NCI-H345 (cell line): ENCODE measurements at regions not wholly inside any gene's neighbourhood (a gene's known extent, or its start where the extent isn't known, plus 50 kb on each side); places are given as distances from the start of the nearest gene placed in this dataset.
"Not testable (repeated sequence)": the region's sequence is repeated elsewhere in the genome, so short reads cannot be mapped to it uniquely, and the experiment has no call there.

Experiments used
- DNase-seq: peaks from one replicate; lab custom pipeline; 2025; lab: John Stamatoyannopoulos, UW

DNA sequence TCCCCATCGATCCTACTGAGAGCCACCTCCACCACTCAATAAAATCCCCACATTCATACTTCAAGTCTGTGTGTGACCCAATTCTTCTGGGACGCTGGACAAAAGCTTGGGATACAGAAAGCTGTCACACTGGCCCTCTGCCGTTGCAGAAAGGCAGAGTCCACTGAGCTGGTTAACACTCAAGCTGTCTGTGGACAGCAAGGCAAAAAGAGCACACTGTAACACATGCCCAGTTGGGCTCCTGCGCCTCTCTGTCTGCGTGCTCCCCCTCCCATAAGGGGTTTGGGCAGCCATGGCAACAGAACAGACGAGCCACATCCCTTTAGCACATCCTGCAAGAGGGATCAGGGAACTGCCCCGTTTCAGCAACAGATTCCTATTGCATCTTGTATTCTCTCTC, 106.9 kb upstream of the RGPD4 start:
- no peak for DNase-seq

DNA sequence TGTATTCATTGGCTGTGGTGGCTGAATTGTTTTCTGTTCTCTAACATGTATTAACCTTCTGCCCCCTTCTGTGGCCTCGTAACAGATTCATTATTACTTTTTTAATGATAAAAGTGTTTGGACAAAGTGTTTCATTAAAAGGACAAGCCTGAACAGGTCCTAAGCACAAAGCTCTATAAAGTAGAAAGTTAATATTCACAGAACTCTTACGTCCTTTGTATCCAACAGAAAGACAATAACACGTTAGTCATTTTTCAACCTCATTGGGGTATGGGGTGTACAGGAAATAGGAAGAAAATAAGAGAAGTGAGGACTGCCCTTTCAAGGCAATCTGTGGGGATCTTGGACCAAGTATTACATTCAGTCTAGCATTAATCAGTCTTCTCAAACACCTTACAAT, 105.5 kb upstream of the RGPD4 start:
- no peak for DNase-seq

DNA sequence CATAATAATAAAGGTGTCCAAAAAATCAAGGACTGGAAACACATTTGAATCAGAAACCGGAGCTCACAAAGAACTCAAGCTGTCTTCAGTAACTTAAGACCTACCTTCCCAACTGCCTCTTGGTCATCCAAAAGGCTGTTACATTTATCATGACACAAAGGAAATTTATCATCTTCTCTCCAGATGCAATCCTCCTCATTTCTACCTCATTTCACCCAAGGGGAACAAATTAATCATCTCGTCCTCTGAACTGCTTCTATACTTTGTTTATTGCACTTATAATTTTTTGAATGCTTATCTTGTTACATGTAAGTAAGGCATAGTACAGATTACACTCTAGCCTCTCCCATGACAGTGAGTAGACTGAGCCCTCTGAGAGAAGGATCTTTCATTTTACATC, 105.1 kb upstream of the RGPD4 start:
- no peak for DNase-seq

DNA sequence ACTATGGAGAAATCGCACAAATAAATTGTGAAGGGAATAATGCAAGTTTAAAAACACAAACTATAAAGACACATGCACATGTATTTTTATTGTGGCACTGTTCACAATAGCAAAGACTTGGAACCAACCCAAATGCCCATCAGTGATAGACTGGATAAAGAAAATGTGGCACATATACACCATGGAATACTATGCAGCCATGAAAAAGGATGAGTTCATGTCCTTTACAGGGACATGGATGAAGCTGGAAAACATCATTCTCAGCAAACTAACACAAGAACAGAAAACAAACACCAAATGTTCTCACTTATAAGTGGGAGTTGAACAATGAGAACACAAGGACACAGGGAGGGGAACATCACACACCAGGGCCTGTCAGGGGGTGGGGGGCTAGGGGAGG, 100.9 kb upstream of the RGPD4 start:
- DNase-seq = not testable (repeated sequence)

DNA sequence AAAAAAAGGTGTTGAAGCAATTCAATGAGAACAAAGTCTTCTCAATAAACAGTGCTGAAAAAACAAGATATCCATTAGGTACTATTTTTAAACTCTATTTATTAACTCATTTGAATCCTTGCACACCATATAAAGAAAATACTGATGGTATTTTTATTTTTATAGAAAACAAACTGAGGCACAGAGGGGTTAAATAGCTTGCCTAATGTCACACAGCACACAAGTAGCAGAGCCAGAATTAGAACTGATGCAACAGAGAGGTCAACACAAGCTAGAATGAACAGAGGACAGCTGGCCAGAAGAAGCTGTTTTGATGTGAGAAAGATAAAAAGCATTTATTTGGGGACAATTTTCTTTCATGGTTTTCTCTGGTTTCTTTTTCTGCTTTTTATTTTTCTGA, 99.4 kb upstream of the RGPD4 start:
- no peak for DNase-seq

DNA sequence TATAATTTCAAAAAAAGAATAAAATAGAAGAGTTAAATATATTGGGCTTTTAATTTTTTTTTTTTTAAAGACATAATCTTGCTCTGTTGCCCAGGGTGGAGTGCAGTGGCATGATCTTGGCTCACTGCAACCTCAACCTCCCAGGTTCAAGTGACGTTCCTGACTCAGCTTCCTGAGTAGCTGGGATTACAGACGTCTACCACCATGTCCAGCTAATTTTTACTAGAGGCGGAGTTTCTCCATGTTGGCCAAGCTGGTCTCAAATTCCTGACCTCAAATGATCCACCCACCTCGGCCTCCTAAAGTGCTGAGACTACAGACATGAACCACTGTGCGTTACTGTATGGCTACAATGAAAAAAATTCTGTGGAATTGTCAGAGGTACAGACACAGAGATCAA, 98.1 kb upstream of the RGPD4 start:
- DNase-seq = no peak

DNA sequence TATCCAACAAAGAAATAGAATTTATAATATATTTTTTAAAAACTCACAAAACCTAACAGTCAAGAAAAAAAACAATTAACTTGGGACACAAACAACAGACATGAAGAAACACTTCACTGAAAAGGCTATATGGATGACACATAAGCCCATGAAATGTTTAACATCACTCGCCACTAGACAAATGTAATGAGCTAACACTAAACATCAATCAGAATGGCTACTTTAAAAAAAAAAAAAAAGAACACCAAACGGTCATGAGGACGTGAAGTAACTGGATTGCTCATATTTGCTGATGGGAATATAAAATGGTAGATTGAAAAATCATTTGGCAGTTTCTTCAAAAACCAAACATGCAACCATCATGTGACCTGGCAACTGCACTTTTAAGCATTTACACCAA, 97.3 kb upstream of the RGPD4 start:
- DNase-seq = no peak

DNA sequence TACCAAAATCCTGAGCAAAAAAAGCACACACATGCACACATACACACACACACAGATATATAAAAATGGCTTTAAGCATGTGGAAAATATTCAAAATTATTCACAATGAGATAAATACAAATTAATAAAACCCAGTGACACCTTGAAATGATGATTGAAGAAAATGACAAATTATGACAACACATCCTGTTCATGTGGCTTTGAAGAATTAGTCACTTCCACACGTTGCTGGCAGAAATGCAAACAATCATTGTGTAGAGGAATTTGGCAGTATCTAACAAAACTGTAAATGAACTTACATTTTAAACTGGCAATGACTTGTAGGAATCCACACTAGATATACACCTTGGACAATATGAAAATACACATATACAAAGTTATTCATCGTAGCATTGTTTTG, 95.8 kb upstream of the RGPD4 start:
- DNase-seq = no peak

DNA sequence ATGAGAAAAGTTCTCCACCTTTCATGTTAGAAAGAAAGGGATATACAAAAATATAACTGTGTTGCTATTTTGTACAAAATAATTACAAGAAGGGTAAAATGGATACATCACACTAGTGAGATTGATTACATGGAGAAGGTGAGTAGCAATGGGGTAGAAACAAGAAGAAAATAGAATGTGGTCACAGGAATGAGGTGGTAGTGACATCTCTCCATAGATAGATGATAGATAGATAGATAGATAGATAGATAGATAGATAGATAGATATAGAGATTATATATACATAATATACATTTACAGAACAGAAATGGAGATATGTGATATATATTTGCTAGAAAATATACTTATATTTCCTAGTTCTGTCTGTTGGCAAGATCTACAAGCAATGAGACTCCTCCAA, 95.3 kb upstream of the RGPD4 start:
- no peak for DNase-seq

DNA sequence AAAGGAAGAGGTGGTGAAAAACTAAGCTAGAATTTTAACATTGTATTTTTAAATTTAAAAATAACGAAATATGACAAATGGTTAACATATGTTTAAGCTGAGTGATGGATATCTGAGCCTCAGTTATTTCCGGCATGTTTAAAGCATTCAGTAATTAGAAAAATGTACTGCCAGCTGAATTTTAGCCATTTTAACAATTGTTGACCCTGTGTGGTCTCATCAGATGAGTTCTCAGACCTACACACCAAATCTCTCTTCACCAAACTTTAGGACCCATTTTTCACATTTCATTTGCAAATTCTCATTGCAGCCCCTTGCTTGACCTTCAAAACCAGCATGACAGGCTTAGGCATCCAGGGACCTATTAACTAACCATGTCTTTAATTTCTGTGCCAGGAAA, 91.5 kb upstream of the RGPD4 start:
- no peak for DNase-seq

DNA sequence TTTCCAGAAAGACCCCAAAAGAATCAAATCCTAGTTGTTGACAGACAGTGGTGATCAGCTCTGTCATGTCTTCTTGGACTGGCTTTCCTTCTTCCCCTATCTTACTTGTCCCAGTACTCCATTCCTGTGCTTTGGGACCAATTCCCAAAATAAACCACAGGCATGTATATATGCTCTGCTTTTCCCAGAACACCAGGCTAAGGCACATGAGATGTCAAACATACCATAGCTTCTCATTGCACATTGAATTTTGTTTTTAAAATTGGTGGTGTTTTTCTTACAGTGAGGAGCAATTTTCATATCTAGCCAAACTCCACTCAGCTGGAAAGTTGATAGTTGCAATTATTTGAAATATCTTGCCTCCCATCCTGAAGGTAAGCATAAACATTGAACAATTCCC, 88.9 kb upstream of the RGPD4 start:
- DNase-seq = no peak

DNA sequence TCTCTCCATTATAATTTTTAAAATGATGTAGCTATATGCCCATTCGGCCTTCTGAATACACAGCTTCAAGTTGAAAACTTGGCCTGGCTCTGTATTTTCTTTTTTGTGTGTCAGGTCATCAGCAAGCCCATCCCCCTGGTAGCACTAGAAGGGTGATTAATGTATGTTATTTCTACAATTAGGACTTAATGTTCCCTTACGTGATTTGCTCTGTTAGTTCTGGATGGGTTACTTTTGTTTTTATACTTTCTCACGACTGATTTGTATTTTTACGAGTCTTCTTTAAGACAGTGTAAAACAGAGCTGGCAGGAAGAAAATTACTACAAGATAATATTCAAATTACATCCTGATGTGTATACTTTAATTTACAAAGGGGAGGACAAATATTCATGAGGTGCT, 88.4 kb upstream of the RGPD4 start:
- no peak for DNase-seq

DNA sequence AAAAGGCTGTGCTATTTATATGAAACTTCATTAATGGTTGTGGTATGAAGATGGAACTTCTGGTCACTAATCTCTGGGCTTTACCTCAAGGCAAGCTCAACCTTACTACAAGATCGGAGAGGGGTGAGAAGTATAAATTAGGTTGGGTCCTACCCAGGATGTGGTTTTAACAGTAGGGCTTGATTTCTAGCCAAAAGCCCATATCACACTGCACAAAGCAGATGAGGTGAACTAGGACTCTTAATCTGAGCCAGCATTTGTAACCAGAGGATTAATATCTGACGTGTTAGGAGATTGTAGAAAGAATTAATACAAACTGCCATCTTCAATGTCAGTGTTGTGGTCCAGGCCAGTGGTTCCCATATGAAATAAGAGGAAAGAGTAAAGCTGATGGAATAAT, 86.4 kb upstream of the RGPD4 start:
- no peak for DNase-seq

DNA sequence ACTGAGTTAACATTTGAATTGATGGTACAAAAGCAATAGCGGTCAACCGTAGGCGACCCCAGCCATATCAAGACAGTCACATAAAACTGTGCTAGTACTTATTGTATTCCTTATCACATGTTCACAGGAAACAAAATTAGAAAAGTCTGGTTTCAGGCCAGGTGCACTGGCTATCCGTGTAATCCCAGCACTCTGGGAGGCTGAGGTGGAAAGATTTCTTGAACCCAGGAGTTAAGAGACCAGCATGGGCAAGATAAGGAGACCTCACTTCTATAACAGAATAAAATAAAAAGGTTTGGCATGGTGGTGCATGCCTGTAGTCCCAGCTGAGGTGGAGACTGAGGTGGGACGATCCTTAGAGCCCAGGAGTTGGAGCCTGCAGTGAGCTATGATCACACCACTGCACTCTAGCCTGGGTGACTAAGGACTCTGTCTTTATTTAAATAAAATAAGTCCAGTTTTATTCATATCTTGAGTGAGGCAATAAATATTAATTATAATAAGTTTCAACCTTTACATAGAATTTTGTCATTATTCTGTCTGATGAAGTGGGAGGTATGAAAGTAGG, 84.1 kb upstream of the RGPD4 start:
- no peak for DNase-seq

DNA sequence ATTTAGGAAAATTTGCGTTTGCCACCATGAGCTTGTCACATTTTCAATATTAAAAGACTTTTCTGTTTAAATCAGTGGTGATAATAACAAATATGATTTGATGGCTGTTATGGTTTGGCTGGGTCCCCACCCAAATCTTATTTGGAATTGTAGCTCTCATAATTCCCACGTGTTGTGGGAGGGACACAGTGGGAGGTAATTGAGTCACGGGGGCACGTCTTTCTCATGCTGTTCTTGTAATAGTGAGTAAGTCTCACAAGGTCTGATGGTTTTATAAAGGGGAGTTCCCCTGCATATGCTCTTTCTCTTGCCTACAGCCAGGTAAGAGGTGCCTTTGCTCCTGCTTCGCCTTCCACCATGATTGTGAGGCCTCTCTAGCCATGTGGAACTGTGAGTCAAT, 83.4 kb upstream of the RGPD4 start:
- DNase-seq = no peak

DNA sequence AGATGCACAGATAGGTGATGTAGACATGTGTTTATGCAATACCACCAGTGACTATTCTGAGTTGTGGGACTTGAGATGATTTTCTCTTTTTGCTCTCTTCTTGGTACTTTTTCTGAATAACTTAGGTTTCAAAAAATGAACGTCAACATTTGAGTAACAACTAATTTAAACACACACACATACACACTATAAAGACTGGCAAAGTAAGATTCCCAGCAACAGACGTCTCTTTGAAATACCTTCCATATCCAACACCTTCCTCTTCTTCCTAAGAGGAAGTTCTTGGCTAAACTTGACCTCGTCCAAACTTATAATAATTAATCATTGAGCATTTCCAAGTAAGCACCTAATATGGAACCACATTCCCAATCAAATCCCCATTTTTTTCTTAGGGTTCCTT, 81.6 kb upstream of the RGPD4 start:
- DNase-seq = no peak

DNA sequence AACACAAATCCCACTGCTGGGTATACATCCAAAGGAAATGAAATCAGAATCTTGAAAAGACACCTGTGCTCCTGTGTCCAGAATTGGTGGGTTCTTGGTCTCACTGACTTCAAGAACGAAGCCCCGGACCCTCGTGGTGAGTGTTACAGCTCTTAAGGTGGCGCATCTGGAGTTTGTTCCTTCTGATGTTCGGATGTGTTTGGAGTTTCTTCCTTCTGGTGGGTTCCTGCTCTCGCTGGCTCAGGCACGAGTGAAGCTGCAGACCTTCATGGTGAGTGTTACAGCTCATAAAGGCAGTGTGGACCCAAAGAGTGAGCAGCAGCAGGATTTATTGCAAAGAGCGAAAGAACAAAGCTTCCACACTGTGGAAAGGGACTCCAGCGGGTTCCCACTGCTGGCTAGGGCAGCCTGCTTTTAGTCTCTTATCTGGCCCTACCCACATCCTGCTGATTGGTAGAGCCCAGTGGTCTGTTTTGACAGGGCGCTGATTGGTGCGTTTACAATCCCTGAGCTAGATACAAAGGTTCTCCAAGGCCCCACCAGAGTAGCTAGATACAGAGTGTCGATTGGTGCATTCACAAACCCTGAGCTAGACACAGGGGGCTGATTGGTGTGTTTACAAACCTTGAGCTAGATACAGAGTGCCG, 80.0 kb upstream of the RGPD4 start:
- not testable (repeated sequence) for DNase-seq

DNA sequence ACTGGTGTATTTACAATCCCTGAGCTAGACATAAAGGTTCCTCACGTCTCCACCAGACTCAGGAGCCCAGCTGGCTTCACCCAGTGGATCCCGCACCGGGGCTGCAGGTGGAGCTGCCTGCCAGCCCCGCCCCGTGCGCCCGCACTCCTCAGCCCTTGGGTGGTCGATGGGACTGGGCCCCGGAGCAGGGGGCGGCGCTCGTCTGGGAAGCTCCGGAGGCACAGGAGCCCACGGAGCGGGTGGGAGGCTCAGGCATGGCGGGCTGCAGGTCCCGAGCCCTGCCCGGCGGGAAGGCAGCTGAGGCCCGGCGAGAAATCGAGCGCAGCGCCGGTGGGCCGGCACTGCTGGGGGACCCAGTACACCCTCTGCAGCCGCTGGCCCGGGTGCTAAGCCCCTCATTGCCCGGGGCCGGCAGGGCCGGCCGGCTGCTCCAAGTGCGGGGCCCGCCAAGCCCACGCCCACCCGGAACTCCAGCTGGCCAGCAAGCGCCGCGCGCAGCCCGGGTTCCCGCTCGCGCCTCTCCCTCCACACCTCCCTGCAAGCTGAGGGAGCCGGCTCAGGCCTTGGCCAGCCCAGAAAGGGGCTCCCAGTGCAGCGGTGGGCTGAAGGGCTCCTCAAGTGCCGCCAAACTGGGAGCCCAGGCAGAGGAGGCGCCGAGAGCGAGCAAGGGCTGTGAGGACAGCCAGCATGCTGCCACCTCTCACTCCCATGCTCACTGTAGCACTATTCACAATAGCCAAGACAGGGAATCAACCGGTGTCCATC, 79.3 kb upstream of the RGPD4 start:
- not testable (repeated sequence) for DNase-seq

DNA sequence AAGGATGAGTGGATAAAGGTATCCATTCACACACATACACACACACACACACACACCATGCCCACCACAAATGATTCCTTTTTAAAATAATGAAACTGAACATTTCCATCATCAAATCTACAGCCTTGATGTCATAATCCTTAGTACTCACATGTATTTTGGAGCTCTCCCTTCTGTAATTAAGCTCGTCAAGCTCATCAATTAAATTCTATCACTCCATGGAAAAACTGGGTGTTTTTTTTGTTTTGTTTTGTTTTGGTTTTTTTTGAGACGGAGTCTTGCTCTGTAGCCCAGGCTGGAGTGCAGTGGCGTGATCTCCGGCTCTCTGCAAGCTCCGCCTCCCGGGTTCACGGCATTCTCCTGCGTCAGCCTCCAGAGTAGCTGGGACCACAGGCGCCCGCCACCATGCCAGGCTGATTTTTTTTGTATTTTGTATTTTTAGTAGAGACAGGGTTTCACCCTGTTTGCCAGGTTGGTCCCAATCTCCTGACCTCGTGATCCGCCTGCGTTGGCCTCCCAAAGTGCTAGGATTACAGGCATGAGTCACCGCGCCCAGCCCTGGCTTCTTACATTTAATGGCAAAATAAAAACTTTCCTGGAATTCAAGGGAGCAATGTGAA, 78.6 kb upstream of the RGPD4 start:
- DNase-seq = no peak

DNA sequence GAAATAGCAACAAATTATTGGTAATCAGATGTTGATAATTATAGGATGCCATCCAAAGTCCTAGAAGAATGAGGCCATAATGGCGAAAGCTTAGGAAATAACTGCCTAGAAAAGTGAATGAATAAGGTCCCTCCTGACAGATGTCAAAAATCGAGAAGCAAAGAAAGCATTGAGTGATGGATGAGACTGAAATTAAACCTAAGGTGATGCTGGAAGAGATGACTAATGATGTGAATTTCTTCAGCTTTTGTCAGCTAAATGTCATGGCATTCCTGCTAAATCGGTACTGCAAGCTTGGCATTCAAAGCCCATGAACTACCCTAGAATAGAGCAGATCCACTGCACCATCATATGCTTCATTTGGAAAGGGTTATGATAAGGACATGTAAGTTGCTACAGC, 74.8 kb upstream of the RGPD4 start:
- DNase-seq = no peak

DNA sequence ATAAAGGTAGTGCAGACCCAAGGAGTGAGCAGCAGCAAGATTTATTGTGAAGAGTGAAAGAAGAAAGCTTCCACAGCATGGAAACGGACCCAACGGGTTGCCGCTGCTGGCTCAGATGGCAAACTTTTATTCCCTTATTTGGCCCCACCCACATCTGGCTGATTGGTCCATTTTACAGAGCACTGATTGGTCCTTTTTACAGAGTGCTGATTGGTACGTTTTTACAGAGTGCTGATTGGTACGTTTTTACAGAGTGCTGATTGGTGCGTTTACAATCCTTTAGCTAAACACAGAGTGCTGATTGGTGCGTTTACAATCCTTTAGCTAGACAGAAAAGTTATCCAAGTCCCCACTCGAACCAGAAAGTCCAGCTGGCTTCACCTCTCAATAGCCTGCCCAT, 72.9 kb upstream of the RGPD4 start:
- DNase-seq = not testable (repeated sequence)

DNA sequence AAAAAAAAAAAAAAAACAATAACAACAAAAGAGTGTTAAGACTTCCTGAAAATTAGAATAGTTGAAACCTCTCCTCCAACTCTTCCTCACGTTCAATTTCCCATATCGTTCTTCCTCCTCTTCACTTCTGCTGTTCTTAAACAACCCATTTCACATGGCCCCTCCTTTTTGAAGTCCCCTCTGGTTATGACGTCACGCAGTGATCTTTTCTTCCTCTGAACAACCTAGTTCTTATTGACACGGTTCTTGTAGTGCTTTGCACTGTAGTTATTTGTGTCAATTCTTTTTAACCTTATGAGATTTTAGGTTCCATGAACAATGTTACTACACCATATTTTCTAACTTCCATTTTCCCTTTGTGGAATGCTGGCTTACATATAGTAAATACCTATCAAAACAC, 69.5 kb upstream of the RGPD4 start:
- no peak for DNase-seq

DNA sequence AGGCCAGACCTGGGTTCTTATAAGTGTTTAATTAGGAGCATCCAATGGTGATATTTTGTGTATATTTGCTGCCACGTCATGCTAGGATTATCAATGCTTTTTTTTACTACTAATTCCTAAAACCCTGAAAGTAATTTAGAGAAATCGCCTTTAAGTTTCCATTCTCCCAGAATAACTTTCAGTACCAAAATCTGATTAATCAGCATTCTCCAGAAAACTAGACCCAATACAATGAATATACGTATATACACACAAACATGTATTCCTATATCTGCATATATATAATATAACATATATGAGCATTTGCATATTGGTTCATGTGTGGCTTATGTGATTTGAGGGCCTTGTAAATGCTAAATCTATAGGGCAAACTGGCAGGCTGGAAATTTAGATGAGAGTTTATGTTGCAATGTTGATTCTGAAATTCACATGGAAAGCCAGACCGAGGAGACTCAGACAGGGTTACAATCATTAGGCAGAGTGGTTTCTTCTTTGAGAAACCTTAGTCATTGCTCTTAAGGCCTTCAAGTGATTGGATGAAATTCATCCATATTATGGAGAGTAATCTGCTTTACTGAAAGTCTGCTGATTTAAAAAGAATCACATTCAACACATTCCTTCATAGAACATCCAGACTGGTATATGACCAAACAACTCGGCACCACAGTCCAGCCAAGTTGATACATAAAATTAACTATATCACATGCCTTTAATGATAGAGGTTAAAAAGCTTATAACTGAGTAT, 65.9 kb upstream of the RGPD4 start:
- DNase-seq = no peak
